Keratinocyte (primary cell): ENCODE measurements at regions not wholly inside any gene's neighbourhood (a gene's known extent, or its start where the extent isn't known, plus 50 kb on each side); places are given as distances from the start of the nearest gene placed in this dataset.

Experiments used
- EZH2 ChIP-seq: IDR thresholded peaks from one replicate; pipeline ENCODE4 v1.6.1; 2012; ENCODE audit warnings: inconsistent platforms, mild to moderate bottlenecking, low read length, moderate library complexity
- TF ChIP-seq, protein P1 (sequence below), 3 experiments: IDR thresholded peaks in 1 of 3; conservative IDR thresholded peaks in 1 of 3; optimal IDR thresholded peaks in 1 of 3; 2 replicates in 2 of 3; 3 replicates in 1 of 3; pipeline versions ENCODE3 to v1.5.1; 2011; ENCODE audit warnings: low read length in 3 of 3, mild to moderate bottlenecking in 3 of 3, moderate library complexity in 2 of 3, control low read depth in 1 of 3, inconsistent platforms in 1 of 3; ENCODE audit not compliant: insufficient read depth in 2 of 3; ENCODE audit errors: extremely low read depth in 1 of 3

DNA sequence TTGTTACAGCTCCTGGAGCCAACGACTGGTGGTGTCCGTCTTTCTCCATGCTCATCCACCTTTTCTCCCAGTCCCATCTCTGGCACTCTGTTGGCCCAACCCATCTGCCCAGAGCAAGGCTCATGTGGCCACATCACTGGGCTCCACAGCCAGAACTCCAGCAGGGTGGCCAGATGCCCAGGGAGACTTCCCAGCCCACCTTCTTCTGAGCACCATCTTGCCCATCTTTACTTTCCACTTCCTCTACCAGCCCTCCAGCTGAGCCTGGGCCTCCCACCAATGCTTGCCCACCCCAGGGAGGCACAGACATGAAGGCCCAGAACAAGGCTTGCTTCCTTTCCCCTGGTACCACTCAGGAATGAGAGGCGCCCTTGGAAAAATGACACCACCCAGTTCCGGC lies 116.8 kb downstream of the BUD13 start:
- TF ChIP-seq, protein P1, sequence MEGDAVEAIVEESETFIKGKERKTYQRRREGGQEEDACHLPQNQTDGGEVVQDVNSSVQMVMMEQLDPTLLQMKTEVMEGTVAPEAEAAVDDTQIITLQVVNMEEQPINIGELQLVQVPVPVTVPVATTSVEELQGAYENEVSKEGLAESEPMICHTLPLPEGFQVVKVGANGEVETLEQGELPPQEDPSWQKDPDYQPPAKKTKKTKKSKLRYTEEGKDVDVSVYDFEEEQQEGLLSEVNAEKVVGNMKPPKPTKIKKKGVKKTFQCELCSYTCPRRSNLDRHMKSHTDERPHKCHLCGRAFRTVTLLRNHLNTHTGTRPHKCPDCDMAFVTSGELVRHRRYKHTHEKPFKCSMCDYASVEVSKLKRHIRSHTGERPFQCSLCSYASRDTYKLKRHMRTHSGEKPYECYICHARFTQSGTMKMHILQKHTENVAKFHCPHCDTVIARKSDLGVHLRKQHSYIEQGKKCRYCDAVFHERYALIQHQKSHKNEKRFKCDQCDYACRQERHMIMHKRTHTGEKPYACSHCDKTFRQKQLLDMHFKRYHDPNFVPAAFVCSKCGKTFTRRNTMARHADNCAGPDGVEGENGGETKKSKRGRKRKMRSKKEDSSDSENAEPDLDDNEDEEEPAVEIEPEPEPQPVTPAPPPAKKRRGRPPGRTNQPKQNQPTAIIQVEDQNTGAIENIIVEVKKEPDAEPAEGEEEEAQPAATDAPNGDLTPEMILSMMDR (optimal IDR thresholded peaks at IDR 0.05 in 1 of 3, IDR thresholded peaks at IDR 0.05 in 1 of 3, conservative IDR thresholded peaks at IDR 0.05 in 1 of 3; ENCODE audit: extremely low read depth in 1 of 3, insufficient read depth in 2 of 3, low read length in 3 of 3), result no peak
- no peak for TF ChIP-seq EZH2
